ES-I3 (cell line): ENCODE measurements at regions not wholly inside any gene's neighbourhood (a gene's known extent, or its start where the extent isn't known, plus 50 kb on each side); places are given as distances from the start of the nearest gene placed in this dataset.

Experiments used
- H3K36me3 ChIP-seq: 2 replicates; pipeline ENCODE4 v1.6.1; 2013; ENCODE audit warnings: mild to moderate bottlenecking, low read length, control low read depth, moderate library complexity; ENCODE audit not compliant: insufficient read depth
- H3K4me1 ChIP-seq: 2 replicates; pipeline ENCODE4 v1.6.1; 2013; ENCODE audit warnings: mild to moderate bottlenecking, control low read depth, low read length; ENCODE audit not compliant: insufficient read depth
- H3K9ac ChIP-seq: 2 replicates; pipeline ENCODE4 v1.6.1; 2013; ENCODE audit warnings: low read depth, mild to moderate bottlenecking, low read length, moderate library complexity
- H3K9me3 ChIP-seq: 2 replicates; pipeline ENCODE4 v1.6.1; 2013; ENCODE audit warnings: mild to moderate bottlenecking, low read length, moderate library complexity; ENCODE audit not compliant: control insufficient read depth, insufficient read depth

DNA sequence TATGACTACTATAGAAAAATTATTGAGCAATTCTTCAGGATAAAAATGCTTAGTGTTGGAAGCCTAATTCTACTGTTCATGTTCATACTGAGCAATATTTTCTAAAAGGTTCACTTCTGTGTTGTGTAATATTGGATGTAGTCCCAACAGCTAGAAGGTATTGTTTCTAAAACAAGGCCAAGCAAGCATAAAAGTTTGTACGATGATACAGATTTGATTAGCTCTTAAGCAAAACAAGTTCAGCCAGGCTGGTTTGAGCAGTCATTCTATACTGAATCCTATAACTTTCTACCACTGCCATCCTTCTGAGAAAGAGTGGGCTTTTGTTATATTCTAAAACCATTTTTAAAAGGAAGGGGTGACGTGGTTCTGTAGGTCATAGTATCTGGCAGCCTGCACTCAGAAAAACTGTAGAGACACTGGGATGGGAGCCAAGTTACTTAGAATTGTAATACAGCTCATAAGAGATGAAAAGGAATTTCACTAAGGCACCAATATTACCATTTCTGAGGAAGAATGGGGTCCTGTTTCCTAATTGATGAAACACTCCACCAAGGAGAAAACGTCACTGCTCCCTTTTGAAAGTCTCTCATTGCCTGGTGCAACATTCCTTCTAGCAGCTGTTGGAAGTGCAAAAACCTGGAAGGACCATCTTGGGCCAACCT, 275.0 kb upstream of the DACH1 start:
- H3K9me3 ChIP-seq: no peaks in the 10 kb centered on the region
- no peak overlapping the region for H3K9ac ChIP-seq
- no peaks in the 10 kb centered on the region for H3K36me3 ChIP-seq
- H3K4me1 ChIP-seq: 0 out of 2 replicates have a peak, but pooled peaks cover 4% of the 10 kb centered on the region

GRCh38 chr13:72139192-72139591, 272.2 kb upstream of the DACH1 start:
- Histone ChIP-seq H3K9ac (no peak overlapping the region), H3K4me1 (peaks cover 9% of the 10 kb centered on the region; the same call in 1 of the 2 replicates), H3K9me3 (no peaks in the 10 kb centered on the region), H3K36me3 (no peaks in the 10 kb centered on the region)

DNA sequence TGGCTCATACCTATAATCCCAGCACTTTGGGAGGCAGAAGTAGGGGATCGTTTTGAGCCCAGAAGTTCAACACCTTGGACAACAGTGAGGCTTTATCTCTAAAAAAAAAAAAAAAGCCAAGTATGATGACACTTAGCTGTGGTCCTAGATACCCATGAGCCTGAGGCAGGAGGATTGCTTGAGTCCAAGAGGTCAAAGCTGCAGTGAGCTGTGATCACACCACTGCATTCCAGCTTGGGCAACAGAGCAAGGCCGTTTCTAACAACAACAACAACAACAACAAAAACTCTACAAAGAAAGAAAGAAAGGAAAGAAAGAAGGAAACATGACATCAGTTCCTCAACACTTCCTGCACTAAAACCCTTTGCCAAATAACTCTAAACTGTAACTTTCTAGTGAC, 265.1 kb upstream of the DACH1 start:
- Histone ChIP-seq H3K4me1 (peaks cover 10% of the 10 kb centered on the region), H3K36me3 (no peaks in the 10 kb centered on the region), H3K9me3 (no peaks in the 10 kb centered on the region)

GRCh38 chr13:72129117-72129516, 262.1 kb upstream of the DACH1 start:
- no peak overlapping the region for H3K9ac ChIP-seq
- H3K9me3 ChIP-seq: no peaks in the 10 kb centered on the region
- H3K4me1 ChIP-seq: peaks cover 5% of the 10 kb centered on the region; the same call in 1 of the 2 replicates
- H3K36me3 ChIP-seq: no peaks in the 10 kb centered on the region

More for the DNA sequence above, 265.1 kb upstream of the DACH1 start:
- H3K9ac ChIP-seq: no peak overlapping the region

DNA sequence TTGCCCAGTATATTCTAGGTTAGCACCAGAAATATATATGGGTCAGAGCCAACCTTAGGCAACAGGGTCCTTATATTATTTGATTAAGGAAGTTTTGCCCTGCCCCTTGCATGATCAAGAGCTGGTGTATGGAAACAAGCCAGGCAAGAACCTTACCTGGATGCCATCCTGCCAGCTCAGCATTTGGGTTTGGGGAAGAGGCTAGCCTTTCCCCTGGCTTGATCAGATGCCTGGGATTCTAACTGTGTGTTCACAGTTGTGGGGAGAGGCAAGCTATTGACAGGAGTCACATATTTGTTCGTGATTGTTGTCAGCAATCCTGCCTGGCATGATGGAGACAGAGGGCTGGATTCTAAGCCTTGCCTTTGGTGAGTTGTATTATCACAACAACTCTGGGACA, 260.0 kb upstream of the DACH1 start:
- peaks cover 17% of the 10 kb centered on the region for H3K4me1 ChIP-seq
- no peaks in the 10 kb centered on the region for H3K9me3 ChIP-seq
- no peak overlapping the region for H3K9ac ChIP-seq
- no peaks in the 10 kb centered on the region for H3K36me3 ChIP-seq

GRCh38 chr13:72126424-72126823, 259.4 kb upstream of the DACH1 start:
- Histone ChIP-seq H3K9ac (no peak overlapping the region), H3K36me3 (no peaks in the 10 kb centered on the region), H3K4me1 (peaks cover 22% of the 10 kb centered on the region), H3K9me3 (no peaks in the 10 kb centered on the region)

DNA sequence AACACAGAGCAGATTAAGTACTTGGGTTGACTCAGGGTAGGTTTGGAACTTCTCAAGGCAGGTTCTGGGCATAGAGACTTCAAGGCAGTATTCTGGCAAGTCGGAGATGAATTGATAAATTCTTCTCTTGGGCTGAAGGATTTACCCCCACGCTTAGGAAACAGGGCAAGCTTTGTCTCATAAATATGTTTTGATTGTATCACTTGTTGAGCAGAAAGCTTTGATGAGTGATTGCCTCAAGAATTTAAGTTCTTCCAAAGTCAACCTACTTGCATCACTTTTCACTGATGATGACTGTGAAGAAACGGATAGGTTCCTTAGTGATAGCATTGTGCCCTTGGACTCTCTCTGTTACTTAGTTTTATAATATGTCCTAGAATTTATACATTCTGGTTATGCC, 258.6 kb upstream of the DACH1 start:
- Histone ChIP-seq H3K36me3 (no peaks in the 10 kb centered on the region), H3K9ac (no peak overlapping the region), H3K9me3 (no peaks in the 10 kb centered on the region), H3K4me1 (peaks cover 29% of the 10 kb centered on the region)

GRCh38 chr13:72122661-72123255, 255.8 kb upstream of the DACH1 start:
- H3K9me3 ChIP-seq: no peaks in the 10 kb centered on the region

DNA sequence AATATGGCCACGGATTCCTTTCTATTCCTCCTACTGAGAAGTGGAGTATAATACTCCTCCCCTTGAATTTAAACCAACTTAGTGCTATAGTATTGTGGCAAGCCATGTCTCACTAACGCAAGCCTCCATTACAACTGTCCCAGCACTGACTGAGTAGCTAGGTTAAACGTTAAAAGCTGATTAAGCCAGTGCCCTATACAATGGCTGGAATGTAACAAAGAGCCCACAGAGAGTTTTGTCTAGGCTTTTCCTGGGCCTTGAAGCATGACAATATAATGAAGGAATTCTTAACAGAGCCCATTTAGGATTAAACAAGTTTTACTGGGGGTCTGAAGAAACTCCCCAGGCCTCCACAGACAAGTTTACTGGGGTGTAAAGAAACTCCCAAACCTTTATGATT, 254.5 kb upstream of the DACH1 start:
- Histone ChIP-seq H3K4me1 (peaks cover 29% of the 10 kb centered on the region), H3K9ac (no peak overlapping the region), H3K9me3 (no peaks in the 10 kb centered on the region), H3K36me3 (no peaks in the 10 kb centered on the region)

More at GRCh38 chr13:72122661-72123255, 255.8 kb upstream of the DACH1 start:
- Histone ChIP-seq H3K4me1 (peaks cover 34% of the 10 kb centered on the region), H3K36me3 (no peaks in the 10 kb centered on the region), H3K9ac (no peak overlapping the region)

- H3K4me1 ChIP-seq: peaks cover 29% of the 10 kb centered on the region
- no peak overlapping the region for H3K9ac ChIP-seq
- no peaks in the 10 kb centered on the region for H3K9me3 ChIP-seq
- H3K36me3 ChIP-seq: no peaks in the 10 kb centered on the region
Measured at GRCh38 chr13:72120632-72121031, 253.6 kb upstream of the DACH1 start.

DNA sequence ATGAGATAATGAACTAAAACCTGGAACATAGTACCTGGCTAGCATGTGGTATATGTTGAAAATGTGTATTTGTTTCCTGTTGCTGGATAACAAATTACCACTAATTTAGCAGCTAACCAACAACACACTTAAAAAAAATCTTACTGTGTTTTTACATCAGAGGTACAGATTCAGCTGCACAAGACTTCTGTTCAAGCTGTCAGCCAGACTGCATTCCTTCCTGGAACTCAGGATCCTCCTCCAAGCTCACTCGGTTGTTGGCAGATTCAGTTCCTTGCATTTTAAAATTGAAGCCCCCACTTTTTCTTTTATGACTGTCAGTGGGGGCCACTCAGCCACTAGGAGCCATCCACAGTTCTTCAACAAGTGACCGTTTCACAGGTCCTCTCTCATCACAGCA, 246.9 kb upstream of the DACH1 start:
- no peaks in the 10 kb centered on the region for H3K4me1 ChIP-seq
- H3K9ac ChIP-seq: no peak overlapping the region
- no peaks in the 10 kb centered on the region for H3K36me3 ChIP-seq
- H3K9me3 ChIP-seq: no peaks in the 10 kb centered on the region

- H3K9me3 ChIP-seq: no peaks in the 10 kb centered on the region
- H3K4me1 ChIP-seq: no peaks in the 10 kb centered on the region
- H3K9ac ChIP-seq: no peak overlapping the region
- H3K36me3 ChIP-seq: no peaks in the 10 kb centered on the region
Measured at GRCh38 chr13:72113076-72113475, 246.1 kb upstream of the DACH1 start.

DNA sequence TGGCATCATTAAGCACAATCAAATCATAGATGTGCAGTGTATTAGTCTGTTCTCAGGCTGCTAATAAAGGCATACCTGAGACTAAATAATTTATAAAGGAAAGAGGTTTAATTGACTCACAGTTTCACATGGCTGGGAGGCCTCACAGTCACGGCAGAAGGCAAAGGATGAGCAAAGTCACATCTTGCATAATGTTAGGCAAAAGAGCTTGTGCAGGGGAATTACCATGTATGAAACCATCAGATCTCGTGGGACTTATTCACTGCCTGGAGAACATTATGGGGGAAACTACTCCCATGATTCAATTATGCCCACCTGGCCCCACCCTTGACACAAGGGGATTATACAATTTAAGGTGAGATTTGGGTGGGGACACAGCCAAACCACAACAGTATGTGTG, 245.2 kb upstream of the DACH1 start:
- no peak overlapping the region for H3K9ac ChIP-seq
- H3K4me1 ChIP-seq: no peaks in the 10 kb centered on the region
- H3K36me3 ChIP-seq: no peaks in the 10 kb centered on the region
- H3K9me3 ChIP-seq: no peaks in the 10 kb centered on the region

GRCh38 chr13:72109863-72110262, 242.9 kb upstream of the DACH1 start:
- Histone ChIP-seq H3K9ac (no peak overlapping the region), H3K9me3 (no peaks in the 10 kb centered on the region), H3K36me3 (no peaks in the 10 kb centered on the region), H3K4me1 (no peaks in the 10 kb centered on the region)

- no peaks in the 10 kb centered on the region for H3K36me3 ChIP-seq
- no peaks in the 10 kb centered on the region for H3K9me3 ChIP-seq
- no peak overlapping the region for H3K9ac ChIP-seq
- no peaks in the 10 kb centered on the region for H3K4me1 ChIP-seq
Measured at GRCh38 chr13:72104656-72105180, 237.7 kb upstream of the DACH1 start.
